Myocyte (in vitro differentiated cells): ENCODE measurements at regions not wholly inside any gene's neighbourhood (a gene's known extent, or its start where the extent isn't known, plus 50 kb on each side); places are given as distances from the start of the nearest gene placed in this dataset.

ENCODE experiments used
- DNase-seq: peaks from one replicate; pipeline ENCODE4 v3.0.0-alpha.2; 2012; ENCODE audit warnings: low read depth

DNA sequence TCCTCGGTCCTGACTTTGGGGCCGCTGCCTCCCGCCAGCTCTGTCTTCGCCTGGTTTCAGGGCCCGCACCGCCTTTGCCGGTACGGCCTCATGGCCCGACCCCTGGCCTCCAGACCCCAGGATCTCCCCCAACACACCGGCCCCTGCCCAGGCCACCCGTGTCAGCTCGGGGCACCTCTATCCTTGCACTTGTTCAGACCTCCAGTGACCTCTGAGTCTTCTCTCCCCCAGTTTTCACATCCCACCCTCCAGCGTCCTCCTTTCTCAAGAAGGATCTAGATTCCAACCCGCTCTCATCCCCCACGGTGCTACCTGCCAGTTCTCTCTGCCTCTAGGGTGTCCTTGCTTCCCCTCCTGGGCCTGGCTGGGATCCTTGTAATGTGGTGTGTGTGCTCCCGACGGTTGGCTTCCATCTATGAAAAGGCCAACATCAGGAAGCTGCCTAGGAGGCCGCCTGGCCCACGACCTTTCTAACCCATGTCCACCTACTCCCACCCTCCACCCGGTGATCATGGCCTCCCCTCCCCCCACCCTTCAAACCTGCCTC lies 61.1 kb downstream of the SPATA31C2 start:
- DNase-seq = no peak

DNA sequence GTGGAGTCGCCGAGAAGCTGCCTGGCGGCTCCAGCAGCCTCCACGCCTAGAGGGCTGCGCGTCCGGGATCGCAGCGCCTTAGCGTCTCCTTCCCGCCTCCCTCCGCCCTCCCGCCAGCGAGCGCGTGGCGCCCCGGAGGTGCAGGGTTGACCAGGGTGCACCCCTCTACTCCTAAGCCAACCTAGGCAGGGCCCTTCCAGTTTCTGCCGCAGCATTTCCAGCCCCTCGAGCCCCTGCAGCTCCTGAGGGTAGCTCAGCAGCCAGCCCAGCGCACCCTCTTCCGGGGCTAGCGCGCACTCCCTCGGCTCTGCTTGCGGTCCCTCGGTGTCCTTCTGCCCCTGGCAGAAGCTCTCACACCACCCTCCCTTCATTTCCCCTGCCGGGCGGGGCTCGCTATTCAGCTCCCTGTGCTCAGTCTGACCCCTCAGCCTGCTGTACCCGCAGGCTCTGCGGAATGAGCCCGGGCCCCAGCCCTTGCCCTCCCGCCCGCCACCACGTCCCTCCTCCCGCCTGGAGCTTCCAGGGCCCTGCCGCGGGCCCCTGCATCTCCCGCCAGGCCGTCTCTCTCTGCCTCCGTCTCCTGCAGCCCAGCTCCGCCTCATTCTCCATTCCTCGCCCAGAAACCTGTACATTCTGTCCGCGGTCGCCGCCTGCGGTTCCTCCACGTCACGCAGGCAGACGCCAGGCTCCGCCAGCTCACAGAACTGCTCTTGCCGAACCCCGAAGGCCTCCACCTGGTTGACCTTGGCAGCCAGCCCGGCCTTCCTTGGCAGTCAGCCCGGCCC lies 61.8 kb downstream of the SPATA31C2 start:
- DNase-seq = peak; percentile 59

DNA sequence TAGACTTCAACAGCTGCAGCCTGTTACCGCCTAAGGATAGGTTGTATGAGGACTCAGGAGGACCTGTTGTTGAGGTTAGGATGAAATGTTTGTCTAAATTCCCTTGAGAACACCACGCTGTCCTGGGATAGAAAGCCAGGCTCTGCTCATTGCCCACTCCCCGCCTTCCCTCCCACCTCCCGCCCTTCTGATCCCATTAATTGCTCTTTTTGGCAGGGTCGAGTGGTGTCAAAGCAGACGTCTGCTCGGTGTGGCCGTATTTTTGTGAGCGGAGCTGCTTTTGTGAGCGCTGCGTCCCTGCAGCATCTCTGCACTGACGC lies 62.3 kb downstream of the SPATA31C2 start:
- no peak for DNase-seq

DNA sequence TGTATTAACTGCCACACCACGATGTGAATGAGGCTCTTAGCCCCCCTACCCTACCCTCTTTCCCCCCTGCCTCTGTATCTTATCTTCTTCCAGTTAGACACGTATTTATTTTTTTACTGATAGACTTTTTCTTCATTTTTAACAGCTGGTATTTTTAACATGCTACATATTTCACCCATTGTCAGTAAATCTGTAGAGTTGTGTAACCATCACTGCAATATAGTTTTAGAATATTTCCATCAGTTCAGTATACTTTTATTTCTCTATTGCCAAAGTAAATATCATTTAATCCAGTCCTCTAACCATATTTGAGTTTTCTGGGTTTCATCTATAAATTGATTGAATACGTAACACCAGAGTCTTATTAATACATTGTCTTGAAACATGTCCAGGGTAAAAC lies 62.8 kb downstream of the SPATA31C2 start:
- no peak for DNase-seq

- no peak for DNase-seq
These were observed 63.3 kb downstream of the SPATA31C2 start for GRCh38 chr9:88074931-88075330.

DNA sequence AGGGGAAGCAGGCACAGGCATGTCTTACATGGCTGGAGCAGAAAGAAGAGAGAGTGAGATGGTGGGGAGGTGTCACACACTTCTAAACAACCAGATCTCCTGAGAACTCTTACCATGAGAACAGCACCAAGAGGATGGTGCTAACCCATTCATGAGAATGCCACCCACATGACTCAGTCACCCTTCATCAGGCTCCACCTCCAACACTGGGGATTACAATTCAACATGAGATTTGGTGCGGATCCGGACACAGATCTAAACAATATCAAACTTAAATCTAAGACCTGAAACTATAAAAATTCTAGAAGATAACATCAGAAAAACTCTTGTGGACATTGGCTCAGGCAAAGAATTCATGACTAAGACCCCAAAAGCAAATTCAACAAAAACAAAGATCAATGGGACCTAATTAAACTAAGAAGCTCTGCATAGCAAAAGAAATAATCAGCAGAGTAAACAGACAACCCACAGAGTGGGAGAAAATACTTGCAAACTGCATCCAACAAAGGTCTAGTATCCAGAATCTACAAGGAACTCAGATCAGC lies 65.4 kb downstream of the SPATA31C2 start:
- DNase-seq = no peak

DNA sequence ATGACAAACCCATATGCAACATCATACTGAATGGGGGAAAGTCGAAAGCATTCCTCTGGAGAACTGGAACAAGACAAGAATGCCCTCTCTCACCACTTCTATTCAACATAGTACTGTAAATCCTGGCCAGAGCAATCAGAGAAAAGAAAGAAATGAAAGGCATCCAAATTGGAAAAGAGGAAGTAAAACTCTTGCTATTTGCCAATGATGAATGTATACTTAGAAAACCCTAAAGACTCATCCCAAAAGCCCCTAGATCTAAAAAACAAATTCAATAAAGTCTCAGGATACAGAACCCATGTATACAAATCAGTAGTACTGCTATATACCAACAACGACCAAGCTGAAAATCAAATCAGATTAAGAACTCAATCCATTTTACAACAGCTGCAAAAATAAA lies 66.9 kb downstream of the SPATA31C2 start:
- DNase-seq = no peak

GRCh38 chr9:88065619-88066018 lies 72.7 kb downstream of the SPATA31C2 start:
- no peak for DNase-seq

DNA sequence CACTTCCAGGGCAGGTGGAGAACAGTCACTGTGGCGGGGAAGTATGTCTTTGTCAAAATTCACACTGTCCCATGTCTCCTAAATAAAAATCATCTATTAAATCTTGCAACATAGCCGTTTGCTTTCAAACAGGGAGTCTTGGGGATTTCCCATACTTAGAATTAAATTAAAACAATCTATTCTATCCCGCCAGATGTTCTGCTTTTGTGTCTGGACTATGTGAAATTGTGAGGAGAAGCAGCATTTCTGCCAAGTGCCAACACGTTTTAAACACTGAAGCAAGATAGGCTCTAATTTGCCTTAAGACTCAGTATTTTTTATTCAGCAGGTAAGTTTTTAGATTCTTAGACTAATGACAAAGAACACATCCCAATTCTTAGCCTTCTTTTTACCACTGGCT lies 73.7 kb downstream of the SPATA31C2 start:
- DNase-seq = no peak

GRCh38 chr9:88060746-88061145 lies 77.5 kb downstream of the SPATA31C2 start:
- peak; percentile 30 for DNase-seq

DNA sequence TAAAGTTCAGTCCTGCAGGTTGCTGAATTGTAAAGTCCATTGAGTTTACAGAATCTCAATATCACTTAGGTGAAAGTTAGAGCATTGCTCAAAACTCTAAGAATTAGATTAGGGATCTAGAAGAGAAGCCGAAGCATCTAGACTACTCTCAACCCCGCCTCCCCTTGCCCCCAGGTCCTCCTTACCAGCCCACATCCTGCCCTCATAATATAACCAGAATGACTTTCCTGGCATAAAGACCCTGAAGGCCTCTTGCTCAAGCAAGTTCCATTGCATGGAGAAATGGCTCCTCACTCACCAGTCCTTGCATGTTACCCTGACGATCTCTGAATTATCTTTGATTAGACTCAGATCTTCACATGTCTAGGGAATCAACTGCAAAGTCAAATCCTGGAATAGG lies 78.8 kb downstream of the SPATA31C2 start:
- no peak for DNase-seq

DNA sequence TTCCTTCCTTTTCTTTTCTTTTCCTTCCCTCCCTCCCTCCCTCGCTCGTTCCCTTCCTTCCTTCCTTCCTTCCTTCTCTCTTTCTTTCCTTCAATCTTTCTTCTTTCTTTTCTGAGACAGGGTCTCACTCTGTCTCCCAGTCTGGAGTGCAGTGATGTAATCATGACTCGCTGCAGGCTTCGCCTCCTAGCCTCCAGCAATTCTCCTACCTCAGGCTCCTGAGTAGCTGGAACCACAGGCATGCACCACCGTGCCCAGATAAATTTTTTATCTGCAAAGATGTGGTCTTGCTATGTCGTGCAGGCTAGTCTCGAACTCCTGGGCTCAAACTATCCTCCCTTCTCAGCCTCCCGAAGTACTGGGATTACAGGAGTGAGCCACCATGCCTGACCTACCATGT lies 81.4 kb downstream of the SPATA31C2 start:
- peak; percentile 13 for DNase-seq

DNA sequence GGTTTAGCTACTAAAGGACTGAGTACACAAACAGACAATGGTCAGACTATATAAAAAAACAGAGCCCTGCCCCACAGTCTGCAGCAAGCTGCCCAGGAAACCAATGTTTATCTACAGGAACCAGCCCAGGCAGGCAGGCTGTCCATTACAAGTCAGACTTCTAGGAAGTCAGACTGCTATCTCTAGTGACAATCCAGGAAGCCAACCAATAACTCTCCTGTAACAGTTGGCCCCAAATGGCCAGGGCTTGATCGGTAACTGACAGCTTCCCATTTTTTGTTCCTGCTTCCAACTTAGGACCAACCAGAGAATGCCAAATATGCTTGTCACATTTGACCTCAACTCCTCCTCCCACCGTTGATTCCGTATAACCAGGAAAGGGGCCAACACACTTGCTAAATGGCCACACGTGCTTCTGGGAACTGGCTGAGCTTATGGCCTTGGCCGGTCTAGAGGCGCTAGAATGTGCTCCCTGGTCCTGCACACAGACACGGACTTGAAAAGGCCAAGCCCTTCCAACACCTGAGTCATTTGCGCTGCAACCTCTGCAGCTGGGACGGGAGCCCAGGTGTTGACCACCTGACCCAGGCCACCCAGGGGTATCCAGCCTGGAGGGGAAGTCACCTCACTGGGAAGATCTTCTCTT lies 79.6 kb upstream of the CDK20 start:
- no peak for DNase-seq

- peak; percentile 16 for DNase-seq
These were observed 78.1 kb upstream of the CDK20 start for GRCh38 chr9:88052321-88052965.

GRCh38 chr9:88051138-88051537 lies 76.8 kb upstream of the CDK20 start:
- DNase-seq = no peak

GRCh38 chr9:88049677-88050307 lies 75.5 kb upstream of the CDK20 start:
- no peak for DNase-seq

DNA sequence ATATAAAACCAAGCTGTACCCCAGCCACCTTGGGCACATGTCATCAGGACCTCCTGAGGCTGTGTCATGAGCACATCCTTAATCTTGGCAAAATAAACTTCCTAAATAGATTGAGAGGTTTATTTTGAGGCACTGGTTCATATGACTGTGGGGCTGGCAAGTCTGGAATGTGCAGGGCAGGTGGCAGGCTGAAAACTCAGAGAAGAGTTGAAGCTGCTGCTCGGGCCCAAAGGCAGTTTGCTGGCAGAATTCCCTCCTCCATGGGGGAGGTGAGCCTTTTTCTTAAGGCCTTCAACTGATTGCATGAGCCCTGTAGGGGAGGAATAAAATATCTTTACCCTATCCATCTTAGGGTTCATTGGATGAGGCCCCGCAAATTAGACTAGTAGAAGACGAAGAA lies 72.2 kb upstream of the CDK20 start:
- DNase-seq = peak; percentile 50

- DNase-seq = no peak
These were observed 71.4 kb upstream of the CDK20 start for GRCh38 chr9:88045686-88046085.

- DNase-seq = no peak
These were observed 69.9 kb upstream of the CDK20 start for GRCh38 chr9:88044200-88044599.

- no peak for DNase-seq
These were observed 69.3 kb upstream of the CDK20 start for GRCh38 chr9:88043647-88044046.

DNA sequence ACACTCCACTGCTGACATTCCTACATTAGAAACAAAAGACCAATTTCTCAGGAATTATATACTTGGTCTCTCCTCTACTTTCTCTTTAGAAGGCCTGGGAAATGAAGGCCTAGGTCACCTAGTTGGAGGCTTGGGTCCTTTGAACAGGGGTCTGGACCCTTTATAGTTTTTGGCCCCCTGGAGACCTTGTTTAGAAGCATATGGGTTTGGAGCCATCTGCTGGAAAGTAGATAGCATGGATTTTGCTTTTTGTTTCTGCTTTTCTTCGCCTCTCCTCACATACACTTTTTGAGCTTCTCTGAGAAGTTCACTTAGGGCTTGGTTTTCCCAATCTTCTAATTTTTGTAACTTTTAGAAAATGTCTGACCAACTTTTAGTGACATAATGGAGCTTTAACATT lies 67.1 kb upstream of the CDK20 start:
- DNase-seq = peak; percentile 13
